ENCODE measurements at regions not wholly inside any gene's neighbourhood (a gene's known extent, or its start where the extent isn't known, plus 50 kb on each side); places are given as distances from the start of the nearest gene placed in this dataset.
A peak's percentile ranks its signal among the peaks of the same experiment; 100 is the strongest.

DNA sequence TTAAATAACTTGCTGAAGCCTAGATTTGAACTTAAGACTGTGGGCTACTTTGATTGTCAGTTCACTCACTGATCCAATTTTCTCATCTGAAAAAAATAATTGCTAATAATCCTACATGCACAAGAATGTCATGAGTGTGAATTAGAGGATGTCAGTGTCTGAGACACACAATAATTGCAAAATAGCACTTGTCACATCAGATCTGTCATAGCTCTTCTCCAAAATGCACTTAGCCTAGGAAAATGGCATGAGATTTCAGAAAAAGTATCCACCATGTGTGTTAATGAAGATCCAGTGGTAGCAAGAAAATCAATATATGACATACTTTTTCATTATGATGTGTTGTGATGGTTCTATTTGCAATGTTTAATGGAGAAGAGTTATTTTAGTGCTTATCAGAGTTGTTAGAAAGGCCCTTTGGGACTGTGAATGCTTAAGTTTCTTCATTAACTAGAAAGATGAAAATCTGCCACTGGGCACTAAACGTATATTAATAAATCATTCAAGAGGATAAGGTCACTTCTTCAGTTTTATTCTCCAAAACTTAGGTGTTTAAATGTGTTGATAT, 786.2 kb downstream of the C6orf118 start:
- intact Hi-C loops (cut with DNase I): no loop called here
- no peak for DNase-seq (ENCODE audit: extremely low spot score in 2 of 2)
- TF ChIP-seq POLR2AphosphoS5 (IDR thresholded peaks at IDR 0.05; ENCODE audit: insufficient read depth in 1 of 2, low read depth in 1 of 2) (no peak), POLR2A (IDR thresholded peaks at IDR 0.05) (no peak)
- TF ChIP-seq, protein P1, sequence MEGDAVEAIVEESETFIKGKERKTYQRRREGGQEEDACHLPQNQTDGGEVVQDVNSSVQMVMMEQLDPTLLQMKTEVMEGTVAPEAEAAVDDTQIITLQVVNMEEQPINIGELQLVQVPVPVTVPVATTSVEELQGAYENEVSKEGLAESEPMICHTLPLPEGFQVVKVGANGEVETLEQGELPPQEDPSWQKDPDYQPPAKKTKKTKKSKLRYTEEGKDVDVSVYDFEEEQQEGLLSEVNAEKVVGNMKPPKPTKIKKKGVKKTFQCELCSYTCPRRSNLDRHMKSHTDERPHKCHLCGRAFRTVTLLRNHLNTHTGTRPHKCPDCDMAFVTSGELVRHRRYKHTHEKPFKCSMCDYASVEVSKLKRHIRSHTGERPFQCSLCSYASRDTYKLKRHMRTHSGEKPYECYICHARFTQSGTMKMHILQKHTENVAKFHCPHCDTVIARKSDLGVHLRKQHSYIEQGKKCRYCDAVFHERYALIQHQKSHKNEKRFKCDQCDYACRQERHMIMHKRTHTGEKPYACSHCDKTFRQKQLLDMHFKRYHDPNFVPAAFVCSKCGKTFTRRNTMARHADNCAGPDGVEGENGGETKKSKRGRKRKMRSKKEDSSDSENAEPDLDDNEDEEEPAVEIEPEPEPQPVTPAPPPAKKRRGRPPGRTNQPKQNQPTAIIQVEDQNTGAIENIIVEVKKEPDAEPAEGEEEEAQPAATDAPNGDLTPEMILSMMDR (IDR thresholded peaks at IDR 0.05): no peak

DNA sequence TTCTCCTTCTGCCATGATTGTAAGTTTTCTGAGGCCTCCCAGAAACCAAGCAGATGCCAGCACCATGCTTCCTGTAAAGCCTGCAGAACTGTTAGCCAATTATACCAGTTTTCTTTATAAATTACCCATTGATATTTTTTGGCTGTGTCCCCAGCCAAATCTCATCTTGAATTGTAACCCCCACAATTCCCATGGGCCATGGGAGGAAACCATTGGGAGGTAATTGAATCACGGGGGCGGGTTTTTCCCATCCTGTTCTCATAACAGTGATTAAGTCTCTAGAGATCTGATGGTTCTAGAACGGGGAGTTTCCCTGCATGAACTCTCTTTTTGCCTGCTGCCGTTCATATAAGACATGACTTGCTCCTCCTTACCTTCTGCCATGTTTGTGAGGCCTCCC, 788.5 kb downstream of the C6orf118 start:
- no peaks in the 10 kb centered on the region for H3K27me3 ChIP-seq
- no peak for DNase-seq (ENCODE audit: extremely low spot score in 2 of 2)
- H3K36me3 ChIP-seq: no peaks in the 10 kb centered on the region
- H3K9me3 ChIP-seq: peaks cover 4% of the 10 kb centered on the region
- no peaks in the 10 kb centered on the region for H3K4me1 ChIP-seq
- no peak overlapping the region for H3K4me3 ChIP-seq
- intact Hi-C loops (cut with DNase I): no loop called here
- TF ChIP-seq POLR2AphosphoS5 (IDR thresholded peaks at IDR 0.05; ENCODE audit: insufficient read depth in 1 of 2, low read depth in 1 of 2) (no peak), POLR2A (IDR thresholded peaks at IDR 0.05) (no peak)
- TF ChIP-seq, protein P1 (IDR thresholded peaks at IDR 0.05): no peak
- no peak overlapping the region for H3K27ac ChIP-seq

More for the DNA sequence above, 786.2 kb downstream of the C6orf118 start:
- H3K36me3 ChIP-seq: no peaks in the 10 kb centered on the region
- H3K4me3 ChIP-seq: no peak overlapping the region
- no peaks in the 10 kb centered on the region for H3K4me1 ChIP-seq
- H3K27me3 ChIP-seq: no peaks in the 10 kb centered on the region
- no peak overlapping the region for H3K27ac ChIP-seq
- H3K9me3 ChIP-seq: peaks cover 4% of the 10 kb centered on the region

- H3K4me3 ChIP-seq: peak overlapping the region in 1 of 2 donors; percentile 14
- H3K27ac ChIP-seq: no peak overlapping the region
- H3K4me1 ChIP-seq: no peaks in the 10 kb centered on the region
- intact Hi-C loops (cut with DNase I): no loop called here
- H3K36me3 ChIP-seq: no peaks in the 10 kb centered on the region
- no peaks in the 10 kb centered on the region for H3K9me3 ChIP-seq
- H3K27me3 ChIP-seq: no peaks in the 10 kb centered on the region
- TF ChIP-seq POLR2AphosphoS5 (IDR thresholded peaks at IDR 0.05; ENCODE audit: insufficient read depth in 1 of 2, low read depth in 1 of 2): no peak
- TF ChIP-seq POLR2A (IDR thresholded peaks at IDR 0.05): no peak
- TF ChIP-seq, protein P1 (IDR thresholded peaks at IDR 0.05): no peak
- DNase-seq (ENCODE audit: extremely low spot score in 2 of 2): no peak
Measured at GRCh38 chr6:164507206-164507940, 802.0 kb downstream of the C6orf118 start.

DNA sequence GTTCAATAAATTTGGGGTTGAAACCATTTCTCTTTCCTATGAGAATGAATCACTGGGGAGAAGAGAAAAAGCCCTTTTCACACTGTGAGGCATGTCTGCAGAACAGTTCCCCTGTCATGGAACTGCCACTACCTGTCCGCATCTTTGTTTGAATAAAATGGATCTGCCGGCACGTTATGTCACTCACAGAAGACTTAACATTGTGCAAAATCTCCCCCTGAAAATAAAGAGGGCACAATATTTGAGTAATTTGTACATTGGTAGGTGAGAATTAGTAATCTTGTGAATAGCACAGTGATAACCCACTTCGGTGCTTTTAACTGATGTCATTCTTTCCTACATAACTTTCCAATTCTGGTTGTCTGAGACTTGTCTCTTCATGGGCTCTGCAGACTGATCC, 804.0 kb downstream of the C6orf118 start:
- Histone ChIP-seq H3K36me3 (no peaks in the 10 kb centered on the region), H3K27me3 (no peaks in the 10 kb centered on the region), H3K4me3 (no peak overlapping the region), H3K27ac (no peak overlapping the region), H3K9me3 (no peaks in the 10 kb centered on the region), H3K4me1 (no peaks in the 10 kb centered on the region)
- DNase-seq (ENCODE audit: extremely low spot score in 2 of 2): no peak
- intact Hi-C loops (cut with DNase I): no loop called here
- TF ChIP-seq, protein P1 (IDR thresholded peaks at IDR 0.05): no peak
- TF ChIP-seq POLR2AphosphoS5 (IDR thresholded peaks at IDR 0.05; ENCODE audit: insufficient read depth in 1 of 2, low read depth in 1 of 2): no peak
- TF ChIP-seq POLR2A (IDR thresholded peaks at IDR 0.05): no peak

DNA sequence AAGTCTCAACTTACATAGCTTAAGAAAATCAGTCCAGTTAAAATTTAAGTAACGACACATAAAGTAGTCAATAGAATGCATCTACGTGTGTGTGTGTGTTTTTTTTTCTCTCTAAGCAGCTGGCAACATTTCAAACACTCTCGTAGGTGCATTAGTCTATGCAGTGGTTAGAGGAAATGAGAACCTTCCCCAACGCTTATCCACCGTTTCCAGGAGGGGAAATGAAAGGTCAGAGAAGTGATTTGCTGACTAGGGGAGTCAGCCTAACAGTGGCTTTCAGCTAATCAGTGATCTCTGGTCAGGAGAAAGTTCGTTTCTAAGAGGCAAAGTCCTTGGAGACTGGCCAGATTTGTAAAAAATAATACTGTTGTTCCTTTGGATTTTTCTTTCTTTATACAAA, 806.6 kb downstream of the C6orf118 start:
- no peaks in the 10 kb centered on the region for H3K27me3 ChIP-seq
- intact Hi-C loops (cut with DNase I): no loop called here

More for the DNA sequence above, 806.6 kb downstream of the C6orf118 start:
- Histone ChIP-seq H3K36me3 (no peaks in the 10 kb centered on the region), H3K4me3 (no peak overlapping the region), H3K27ac (no peak overlapping the region), H3K4me1 (no peaks in the 10 kb centered on the region), H3K9me3 (no peaks in the 10 kb centered on the region)
- no peak for DNase-seq (ENCODE audit: extremely low spot score in 2 of 2)
- no peak for TF ChIP-seq POLR2AphosphoS5 (IDR thresholded peaks at IDR 0.05; ENCODE audit: insufficient read depth in 1 of 2, low read depth in 1 of 2)
- TF ChIP-seq, protein P1 (IDR thresholded peaks at IDR 0.05): no peak
- no peak for TF ChIP-seq POLR2A (IDR thresholded peaks at IDR 0.05)
